Coronary artery (tissue), 2 donors: ENCODE measurements at regions not wholly inside any gene's neighbourhood (a gene's known extent, or its start where the extent isn't known, plus 50 kb on each side); places are given as distances from the start of the nearest gene placed in this dataset.

ENCODE experiments used
- DNase-seq: peaks from one replicate; pipeline ENCODE4 v3.0.0-alpha.2; 2017; ENCODE audit warnings: low spot score
- H3K27ac ChIP-seq, 2 donors: fragments of 200-600 bp; sonication (generic); one replicate each; pipeline ENCODE4 v1.5.1; 2016 to 2019
- H3K4me3 ChIP-seq: fragments of 200-600 bp; sonication (generic); 2 replicates; pipeline ENCODE4 v1.5.1; 2016; ENCODE audit warnings: mild to moderate bottlenecking, moderate library complexity
- CTCF ChIP-seq: fragments of 200-600 bp; sonication (generic); IDR thresholded peaks from one replicate; pipeline ENCODE4 v1.5.1; 2019; ENCODE audit warnings: antibody characterized with exemption

GRCh38 chr10:31611161-31611560 lies 292.1 kb downstream of the ZEB1 start:
- DNase-seq: no peak
- no peak overlapping the region for H3K27ac ChIP-seq
- H3K4me3 ChIP-seq: no peak overlapping the region
- TF ChIP-seq CTCF: no peak

- no peak for TF ChIP-seq CTCF
- no peak overlapping the region for H3K27ac ChIP-seq
- DNase-seq: no peak
- no peak overlapping the region for H3K4me3 ChIP-seq
These were observed 288.5 kb downstream of the ZEB1 start for GRCh38 chr10:31607481-31607880.

GRCh38 chr10:31606841-31607240 lies 287.8 kb downstream of the ZEB1 start:
- no peak overlapping the region for H3K4me3 ChIP-seq
- TF ChIP-seq CTCF: no peak
- DNase-seq: no peak
- H3K27ac ChIP-seq: no peak overlapping the region

GRCh38 chr10:31605861-31606525 lies 287.0 kb downstream of the ZEB1 start:
- H3K4me3 ChIP-seq: no peak overlapping the region
- DNase-seq: no peak
- no peak for TF ChIP-seq CTCF
- no peak overlapping the region for H3K27ac ChIP-seq

GRCh38 chr10:31605426-31605825 lies 286.4 kb downstream of the ZEB1 start:
- no peak for DNase-seq
- no peak for TF ChIP-seq CTCF
- Histone ChIP-seq H3K4me3 (no peak overlapping the region), H3K27ac (no peak overlapping the region)

GRCh38 chr10:31604646-31605170 lies 285.7 kb downstream of the ZEB1 start:
- Histone ChIP-seq H3K4me3 (no peak overlapping the region), H3K27ac (peak overlapping the region in 1 of 2 donors; percentile 93)
- no peak for TF ChIP-seq CTCF
- DNase-seq: no peak

GRCh38 chr10:31604096-31604495 lies 285.1 kb downstream of the ZEB1 start:
- H3K4me3 ChIP-seq: peak overlapping the region; percentile 89
- no peak for TF ChIP-seq CTCF
- peak; percentile 78 for DNase-seq

More at GRCh38 chr10:31604096-31604495, 285.1 kb downstream of the ZEB1 start:
- peak overlapping the region; percentile 93 for H3K27ac ChIP-seq
